GM23338 (cell line): ENCODE measurements at regions not wholly inside any gene's neighbourhood (a gene's known extent, or its start where the extent isn't known, plus 50 kb on each side); places are given as distances from the start of the nearest gene placed in this dataset.

Experiments used
- EZH2 ChIP-seq: fragments of 200-600 bp; sonication (generic); IDR thresholded peaks from one replicate; pipeline ENCODE4 v1.8.0; 2017; ENCODE audit warnings: antibody characterized with exemption, mild to moderate bottlenecking, low read depth; ENCODE audit not compliant: unreplicated experiment
- EZH2phosphoT487 ChIP-seq: fragments of 200-600 bp; sonication (generic); IDR thresholded peaks from one replicate; pipeline ENCODE4 v1.8.1; 2018; ENCODE audit warnings: antibody characterized with exemption; ENCODE audit not compliant: unreplicated experiment
- JUNB ChIP-seq: IDR thresholded peaks from one replicate; pipeline ENCODE4 v1.6.1; 2016; ENCODE audit warnings: antibody characterized with exemption; ENCODE audit not compliant: unreplicated experiment
- POLR2AphosphoS5 ChIP-seq: IDR thresholded peaks from 2 replicates; pipeline ENCODE4 v1.6.1; 2016; ENCODE audit warnings: antibody characterized with exemption, low read depth
- REST ChIP-seq: IDR thresholded peaks from one replicate; pipeline ENCODE4 v1.6.1; 2018; ENCODE audit warnings: antibody characterized with exemption; ENCODE audit not compliant: unreplicated experiment
- STAT1 ChIP-seq: IDR thresholded peaks from one replicate; pipeline ENCODE4 v1.6.1; 2016; ENCODE audit warnings: antibody characterized with exemption; ENCODE audit not compliant: unreplicated experiment
- TF ChIP-seq, protein P1 (sequence below): fragments of 250-450 bp; sonication (Bioruptor Pico); IDR thresholded peaks from 2 replicates; pipeline ENCODE4 v1.5.0; 2020; ENCODE audit warnings: mild to moderate bottlenecking, moderate library complexity
- TF ChIP-seq, protein P2 (sequence below), 2 experiments: fragments of 200-600 bp in 1 of 2; sonication (generic) in 1 of 2; conservative IDR thresholded peaks; 2 replicates each; pipeline versions ENCODE4 v1.5.1 to v1.6.1; 2016 to 2017; ENCODE audit warnings: antibody characterized with exemption in 2 of 2, low read depth in 2 of 2, mild to moderate bottlenecking in 2 of 2, moderate library complexity in 1 of 2

DNA sequence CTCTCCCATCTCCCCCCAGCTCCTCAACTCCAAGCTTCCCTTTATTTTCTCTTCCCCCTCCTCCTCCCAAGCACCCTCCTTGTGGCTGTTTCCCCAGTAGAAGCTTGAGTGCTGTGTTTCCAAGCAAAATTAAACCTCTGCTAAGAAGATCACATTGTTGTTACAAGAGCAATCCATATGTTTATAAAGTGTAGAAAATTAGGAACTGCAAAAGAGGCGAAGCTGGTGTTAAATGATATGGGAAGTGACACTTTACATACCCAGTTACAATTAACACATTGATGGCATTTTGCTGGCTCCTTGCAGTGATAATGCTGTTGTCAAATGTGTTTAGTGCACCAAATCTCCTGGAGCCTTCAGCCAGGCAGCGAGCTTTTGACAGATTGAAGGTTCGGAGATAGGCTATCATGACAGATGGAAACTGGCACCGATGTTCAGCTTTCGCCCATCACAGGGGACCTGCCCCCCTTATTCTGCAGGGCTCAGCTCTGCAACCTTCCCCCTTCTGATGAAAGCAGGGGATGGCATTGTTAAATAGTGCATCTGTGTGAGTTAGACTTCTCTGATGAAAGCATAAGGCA, 259.8 kb upstream of the ATP5MC3 start:
- TF ChIP-seq POLR2AphosphoS5 = no peak
- TF ChIP-seq, protein P1, sequence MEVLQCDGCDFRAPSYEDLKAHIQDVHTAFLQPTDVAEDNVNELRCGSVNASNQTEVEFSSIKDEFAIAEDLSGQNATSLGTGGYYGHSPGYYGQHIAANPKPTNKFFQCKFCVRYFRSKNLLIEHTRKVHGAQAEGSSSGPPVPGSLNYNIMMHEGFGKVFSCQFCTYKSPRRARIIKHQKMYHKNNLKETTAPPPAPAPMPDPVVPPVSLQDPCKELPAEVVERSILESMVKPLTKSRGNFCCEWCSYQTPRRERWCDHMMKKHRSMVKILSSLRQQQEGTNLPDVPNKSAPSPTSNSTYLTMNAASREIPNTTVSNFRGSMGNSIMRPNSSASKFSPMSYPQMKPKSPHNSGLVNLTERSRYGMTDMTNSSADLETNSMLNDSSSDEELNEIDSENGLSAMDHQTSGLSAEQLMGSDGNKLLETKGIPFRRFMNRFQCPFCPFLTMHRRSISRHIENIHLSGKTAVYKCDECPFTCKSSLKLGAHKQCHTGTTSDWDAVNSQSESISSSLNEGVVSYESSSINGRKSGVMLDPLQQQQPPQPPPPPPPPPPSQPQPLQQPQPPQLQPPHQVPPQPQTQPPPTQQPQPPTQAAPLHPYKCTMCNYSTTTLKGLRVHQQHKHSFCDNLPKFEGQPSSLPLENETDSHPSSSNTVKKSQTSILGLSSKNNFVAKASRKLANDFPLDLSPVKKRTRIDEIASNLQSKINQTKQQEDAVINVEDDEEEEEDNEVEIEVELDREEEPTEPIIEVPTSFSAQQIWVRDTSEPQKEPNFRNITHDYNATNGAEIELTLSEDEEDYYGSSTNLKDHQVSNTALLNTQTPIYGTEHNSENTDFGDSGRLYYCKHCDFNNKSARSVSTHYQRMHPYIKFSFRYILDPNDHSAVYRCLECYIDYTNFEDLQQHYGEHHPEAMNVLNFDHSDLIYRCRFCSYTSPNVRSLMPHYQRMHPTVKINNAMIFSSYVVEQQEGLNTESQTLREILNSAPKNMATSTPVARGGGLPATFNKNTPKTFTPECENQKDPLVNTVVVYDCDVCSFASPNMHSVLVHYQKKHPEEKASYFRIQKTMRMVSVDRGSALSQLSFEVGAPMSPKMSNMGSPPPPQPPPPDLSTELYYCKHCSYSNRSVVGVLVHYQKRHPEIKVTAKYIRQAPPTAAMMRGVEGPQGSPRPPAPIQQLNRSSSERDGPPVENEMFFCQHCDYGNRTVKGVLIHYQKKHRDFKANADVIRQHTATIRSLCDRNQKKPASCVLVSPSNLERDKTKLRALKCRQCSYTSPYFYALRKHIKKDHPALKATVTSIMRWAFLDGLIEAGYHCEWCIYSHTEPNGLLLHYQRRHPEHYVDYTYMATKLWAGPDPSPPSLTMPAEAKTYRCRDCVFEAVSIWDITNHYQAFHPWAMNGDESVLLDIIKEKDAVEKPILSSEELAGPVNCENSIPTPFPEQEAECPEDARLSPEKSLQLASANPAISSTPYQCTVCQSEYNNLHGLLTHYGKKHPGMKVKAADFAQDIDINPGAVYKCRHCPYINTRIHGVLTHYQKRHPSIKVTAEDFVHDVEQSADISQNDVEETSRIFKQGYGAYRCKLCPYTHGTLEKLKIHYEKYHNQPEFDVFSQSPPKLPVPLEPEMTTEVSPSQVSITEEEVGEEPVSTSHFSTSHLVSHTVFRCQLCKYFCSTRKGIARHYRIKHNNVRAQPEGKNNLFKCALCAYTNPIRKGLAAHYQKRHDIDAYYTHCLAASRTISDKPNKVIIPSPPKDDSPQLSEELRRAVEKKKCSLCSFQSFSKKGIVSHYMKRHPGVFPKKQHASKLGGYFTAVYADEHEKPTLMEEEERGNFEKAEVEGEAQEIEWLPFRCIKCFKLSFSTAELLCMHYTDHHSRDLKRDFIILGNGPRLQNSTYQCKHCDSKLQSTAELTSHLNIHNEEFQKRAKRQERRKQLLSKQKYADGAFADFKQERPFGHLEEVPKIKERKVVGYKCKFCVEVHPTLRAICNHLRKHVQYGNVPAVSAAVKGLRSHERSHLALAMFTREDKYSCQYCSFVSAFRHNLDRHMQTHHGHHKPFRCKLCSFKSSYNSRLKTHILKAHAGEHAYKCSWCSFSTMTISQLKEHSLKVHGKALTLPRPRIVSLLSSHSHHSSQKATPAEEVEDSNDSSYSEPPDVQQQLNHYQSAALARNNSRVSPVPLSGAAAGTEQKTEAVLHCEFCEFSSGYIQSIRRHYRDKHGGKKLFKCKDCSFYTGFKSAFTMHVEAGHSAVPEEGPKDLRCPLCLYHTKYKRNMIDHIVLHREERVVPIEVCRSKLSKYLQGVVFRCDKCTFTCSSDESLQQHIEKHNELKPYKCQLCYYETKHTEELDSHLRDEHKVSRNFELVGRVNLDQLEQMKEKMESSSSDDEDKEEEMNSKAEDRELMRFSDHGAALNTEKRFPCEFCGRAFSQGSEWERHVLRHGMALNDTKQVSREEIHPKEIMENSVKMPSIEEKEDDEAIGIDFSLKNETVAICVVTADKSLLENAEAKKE = no peak
- TF ChIP-seq, protein P2, sequence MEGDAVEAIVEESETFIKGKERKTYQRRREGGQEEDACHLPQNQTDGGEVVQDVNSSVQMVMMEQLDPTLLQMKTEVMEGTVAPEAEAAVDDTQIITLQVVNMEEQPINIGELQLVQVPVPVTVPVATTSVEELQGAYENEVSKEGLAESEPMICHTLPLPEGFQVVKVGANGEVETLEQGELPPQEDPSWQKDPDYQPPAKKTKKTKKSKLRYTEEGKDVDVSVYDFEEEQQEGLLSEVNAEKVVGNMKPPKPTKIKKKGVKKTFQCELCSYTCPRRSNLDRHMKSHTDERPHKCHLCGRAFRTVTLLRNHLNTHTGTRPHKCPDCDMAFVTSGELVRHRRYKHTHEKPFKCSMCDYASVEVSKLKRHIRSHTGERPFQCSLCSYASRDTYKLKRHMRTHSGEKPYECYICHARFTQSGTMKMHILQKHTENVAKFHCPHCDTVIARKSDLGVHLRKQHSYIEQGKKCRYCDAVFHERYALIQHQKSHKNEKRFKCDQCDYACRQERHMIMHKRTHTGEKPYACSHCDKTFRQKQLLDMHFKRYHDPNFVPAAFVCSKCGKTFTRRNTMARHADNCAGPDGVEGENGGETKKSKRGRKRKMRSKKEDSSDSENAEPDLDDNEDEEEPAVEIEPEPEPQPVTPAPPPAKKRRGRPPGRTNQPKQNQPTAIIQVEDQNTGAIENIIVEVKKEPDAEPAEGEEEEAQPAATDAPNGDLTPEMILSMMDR (conservative IDR thresholded peaks at IDR 0.05; ENCODE audit: low read depth in 2 of 2) = no peak
- TF ChIP-seq EZH2 = no peak
- no peak for TF ChIP-seq REST
- no peak for TF ChIP-seq EZH2phosphoT487
- no peak for TF ChIP-seq JUNB
- TF ChIP-seq STAT1 = no peak
